Endodermal cell (in vitro differentiated cells): ENCODE measurements at regions not wholly inside any gene's neighbourhood (a gene's known extent, or its start where the extent isn't known, plus 50 kb on each side); places are given as distances from the start of the nearest gene placed in this dataset.

ENCODE experiments used
- DNase-seq: peaks from one replicate; pipeline ENCODE4 v3.0.0-alpha.2; 2017
- H3K27ac ChIP-seq: 2 replicates; pipeline ENCODE4 v1.5.1; 2013; ENCODE audit warnings: mild to moderate bottlenecking, low read depth, low read length, moderate library complexity
- H3K27me3 ChIP-seq: 2 replicates; pipeline ENCODE4 v1.6.1; 2013; ENCODE audit warnings: mild to moderate bottlenecking, low read length, moderate library complexity; ENCODE audit not compliant: insufficient read depth, control insufficient read depth, poor library complexity, severe bottlenecking
- H3K36me3 ChIP-seq: 2 replicates; pipeline ENCODE4 v1.7.0; 2013; ENCODE audit warnings: mild to moderate bottlenecking, low read length, moderate library complexity; ENCODE audit not compliant: control insufficient read depth, insufficient read depth
- H3K4me1 ChIP-seq: one replicate; pipeline ENCODE4 v1.7.0; 2013; ENCODE audit warnings: low read length; ENCODE audit not compliant: control insufficient read depth, insufficient read depth
- H3K4me3 ChIP-seq: 2 replicates; pipeline ENCODE4 v1.5.1; 2013; ENCODE audit warnings: mild to moderate bottlenecking, low read length, moderate library complexity
- H3K9ac ChIP-seq: 2 replicates; pipeline ENCODE4 v1.6.1; 2013; ENCODE audit warnings: mild to moderate bottlenecking, low read length, moderate library complexity; ENCODE audit not compliant: poor library complexity, severe bottlenecking; ENCODE audit errors: extremely low read depth
- H3K9me3 ChIP-seq: 2 replicates; pipeline ENCODE4 v1.6.1; 2013; ENCODE audit warnings: mild to moderate bottlenecking, low read length, moderate library complexity; ENCODE audit not compliant: control insufficient read depth
- H3K27ac Mint-ChIP-seq: 2 replicates; pipeline ENCODE4 v1.8.0; 2020; ENCODE audit warnings: mixed read lengths
- H3K27me3 Mint-ChIP-seq: 2 replicates; pipeline ENCODE4 v1.8.0; 2021; ENCODE audit warnings: mild to moderate bottlenecking, mixed read lengths; ENCODE audit not compliant: insufficient read depth
- H3K36me3 Mint-ChIP-seq: 2 replicates; pipeline ENCODE4 v1.8.0; 2020; ENCODE audit warnings: low read depth, mixed read lengths
- H3K4me1 Mint-ChIP-seq: 2 replicates; pipeline ENCODE4 v1.8.0; 2020; ENCODE audit warnings: mixed read lengths
- H3K4me3 Mint-ChIP-seq: 2 replicates; pipeline ENCODE4 v1.8.0; 2020; ENCODE audit warnings: mild to moderate bottlenecking, moderate library complexity, mixed read lengths
- H3K9me3 Mint-ChIP-seq: 2 replicates; pipeline ENCODE4 v1.8.0; 2020; ENCODE audit warnings: mild to moderate bottlenecking, mixed read lengths
- WGBS, 2 experiments: methylation state at CpG; one replicate each; pipeline versions ENCODE4 v1.1.5 to v1.1.7; 2013; ENCODE audit warnings: missing lambda C conversion rate in 2 of 2, mixed read lengths in 1 of 2; ENCODE audit not compliant: insufficient coverage in 1 of 2, insufficient read length in 1 of 2; 5-methylcytosine and 5-hydroxymethylcytosine counted together
- TF ChIP-seq, protein P1 (sequence below): fragments of 200-600 bp; sonication (generic); conservative IDR thresholded peaks from 2 replicates; pipeline ENCODE4 v1.5.0; 2021; ENCODE audit warnings: antibody characterized with exemption, mild to moderate bottlenecking

GRCh38 chr10:32132357-32132946 lies 76.2 kb upstream of the KIF5B start:
- Histone ChIP-seq H3K4me3 (peak overlapping the region; percentile 34), H3K9me3 (peaks cover 7% of the 10 kb centered on the region), H3K36me3 (no peaks in the 10 kb centered on the region), H3K27ac (no peak overlapping the region), H3K27me3 (no peaks in the 10 kb centered on the region), H3K4me1 (peaks cover 12% of the 10 kb centered on the region), H3K9ac (no peak overlapping the region)
- Mint-ChIP-seq H3K36me3 (no peaks in the 10 kb centered on the region), H3K27me3 (no peaks in the 10 kb centered on the region), H3K4me3 (no peak overlapping the region), H3K27ac (no peak overlapping the region), H3K9me3 (peaks cover 3% of the 10 kb centered on the region), H3K4me1 (peaks cover 19% of the 10 kb centered on the region)
- TF ChIP-seq, protein P1, sequence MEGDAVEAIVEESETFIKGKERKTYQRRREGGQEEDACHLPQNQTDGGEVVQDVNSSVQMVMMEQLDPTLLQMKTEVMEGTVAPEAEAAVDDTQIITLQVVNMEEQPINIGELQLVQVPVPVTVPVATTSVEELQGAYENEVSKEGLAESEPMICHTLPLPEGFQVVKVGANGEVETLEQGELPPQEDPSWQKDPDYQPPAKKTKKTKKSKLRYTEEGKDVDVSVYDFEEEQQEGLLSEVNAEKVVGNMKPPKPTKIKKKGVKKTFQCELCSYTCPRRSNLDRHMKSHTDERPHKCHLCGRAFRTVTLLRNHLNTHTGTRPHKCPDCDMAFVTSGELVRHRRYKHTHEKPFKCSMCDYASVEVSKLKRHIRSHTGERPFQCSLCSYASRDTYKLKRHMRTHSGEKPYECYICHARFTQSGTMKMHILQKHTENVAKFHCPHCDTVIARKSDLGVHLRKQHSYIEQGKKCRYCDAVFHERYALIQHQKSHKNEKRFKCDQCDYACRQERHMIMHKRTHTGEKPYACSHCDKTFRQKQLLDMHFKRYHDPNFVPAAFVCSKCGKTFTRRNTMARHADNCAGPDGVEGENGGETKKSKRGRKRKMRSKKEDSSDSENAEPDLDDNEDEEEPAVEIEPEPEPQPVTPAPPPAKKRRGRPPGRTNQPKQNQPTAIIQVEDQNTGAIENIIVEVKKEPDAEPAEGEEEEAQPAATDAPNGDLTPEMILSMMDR: no peak
- WGBS, 2 experiments: 88 to 96% methylated on average over 4 to 7 of the region's 7 CpGs
- DNase-seq: no peak

DNA sequence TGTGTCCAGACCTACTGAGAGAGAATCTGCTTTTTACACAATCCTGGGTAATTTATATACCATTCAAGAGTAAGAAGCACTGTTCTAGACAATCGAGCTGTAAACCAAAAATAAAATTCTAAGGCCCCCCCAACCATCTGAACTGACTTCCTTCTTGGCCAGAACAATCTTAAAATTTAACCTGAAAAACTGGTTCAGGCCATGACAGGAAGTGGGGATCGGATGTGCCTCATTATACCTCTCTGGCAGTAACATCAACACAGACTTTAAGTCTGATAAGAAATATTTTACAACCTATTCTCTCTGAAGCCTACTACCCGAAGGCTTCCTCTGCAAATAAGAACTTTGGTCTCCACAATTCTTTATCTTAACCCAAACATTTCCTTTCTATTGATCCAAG lies 75.2 kb upstream of the KIF5B start:
- Mint-ChIP-seq H3K27ac (no peak overlapping the region), H3K9me3 (peaks cover 3% of the 10 kb centered on the region), H3K27me3 (no peaks in the 10 kb centered on the region), H3K4me3 (peak overlapping the region; percentile 13), H3K36me3 (no peaks in the 10 kb centered on the region), H3K4me1 (peaks cover 19% of the 10 kb centered on the region)
- Histone ChIP-seq H3K27ac (no peak overlapping the region), H3K4me3 (peak overlapping the region; percentile 34), H3K9ac (no peak overlapping the region), H3K9me3 (peaks cover 7% of the 10 kb centered on the region), H3K27me3 (no peaks in the 10 kb centered on the region), H3K4me1 (peaks cover 12% of the 10 kb centered on the region), H3K36me3 (no peaks in the 10 kb centered on the region)
- TF ChIP-seq, protein P1: no peak
- 79 to 83% methylated on average over 3 of the region's 3 CpGs for WGBS, 2 experiments
- DNase-seq: no peak

DNA sequence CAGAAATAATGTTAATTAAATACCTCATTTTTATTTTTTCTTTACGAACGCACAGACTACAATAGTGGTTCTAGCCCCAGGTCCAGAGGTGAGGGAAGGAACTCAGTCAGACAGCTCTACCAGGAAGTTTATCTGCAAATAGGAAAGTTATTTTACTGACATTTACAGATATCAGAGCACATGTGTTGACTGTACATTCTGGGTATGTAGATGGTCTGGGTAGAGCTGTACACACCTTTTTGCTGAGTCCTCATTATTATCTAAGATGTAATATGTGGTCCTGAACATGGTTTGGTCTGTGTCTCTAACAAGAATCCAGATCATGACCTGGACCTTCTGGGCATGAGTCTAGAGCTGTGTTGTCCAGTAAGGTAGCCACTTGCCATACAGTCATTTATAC lies 74.6 kb upstream of the KIF5B start:
- H3K4me1 Mint-ChIP-seq: peaks cover 19% of the 10 kb centered on the region
- 100% methylated on average over 2 of the region's 2 CpGs for WGBS, 2 experiments
- Histone ChIP-seq H3K27ac (no peak overlapping the region), H3K27me3 (no peaks in the 10 kb centered on the region), H3K36me3 (no peaks in the 10 kb centered on the region), H3K4me3 (no peak overlapping the region), H3K9me3 (peaks cover 7% of the 10 kb centered on the region), H3K9ac (no peak overlapping the region), H3K4me1 (peaks cover 12% of the 10 kb centered on the region)
- no peak for DNase-seq
- peaks cover 3% of the 10 kb centered on the region for H3K9me3 Mint-ChIP-seq
- TF ChIP-seq, protein P1: no peak
- H3K4me3 Mint-ChIP-seq: no peak overlapping the region
- no peak overlapping the region for H3K27ac Mint-ChIP-seq
- H3K27me3 Mint-ChIP-seq: no peaks in the 10 kb centered on the region
- H3K36me3 Mint-ChIP-seq: no peaks in the 10 kb centered on the region
